Osteocyte (in vitro differentiated cells): ENCODE measurements at regions not wholly inside any gene's neighbourhood (a gene's known extent, or its start where the extent isn't known, plus 50 kb on each side); places are given as distances from the start of the nearest gene placed in this dataset.

Experiments used
- DNase-seq: peaks from one replicate; pipeline ENCODE4 v3.0.0; 2021; ENCODE audit warnings: mixed read lengths; ENCODE audit not compliant: unreplicated experiment; ENCODE audit errors: extremely low spot score
- H3K27ac Mint-ChIP-seq: one replicate; pipeline ENCODE4 v1.8.0; 2021; ENCODE audit warnings: mild to moderate bottlenecking, mixed read lengths; ENCODE audit not compliant: unreplicated experiment
- H3K27me3 Mint-ChIP-seq: one replicate; pipeline ENCODE4 v1.8.0; 2021; ENCODE audit warnings: mixed read lengths; ENCODE audit not compliant: unreplicated experiment
- H3K36me3 Mint-ChIP-seq: one replicate; pipeline ENCODE4 v1.8.0; 2021; ENCODE audit warnings: mixed read lengths; ENCODE audit not compliant: unreplicated experiment
- H3K4me1 Mint-ChIP-seq: one replicate; pipeline ENCODE4 v1.8.0; 2021; ENCODE audit warnings: mixed read lengths; ENCODE audit not compliant: unreplicated experiment
- H3K4me3 Mint-ChIP-seq: one replicate; pipeline ENCODE4 v1.8.0; 2021; ENCODE audit warnings: mild to moderate bottlenecking, moderate library complexity, mixed read lengths; ENCODE audit not compliant: unreplicated experiment
- H3K9me3 Mint-ChIP-seq: one replicate; pipeline ENCODE4 v1.8.0; 2021; ENCODE audit warnings: mixed read lengths; ENCODE audit not compliant: unreplicated experiment
- TF ChIP-seq, protein P1 (sequence below): fragments of 200-600 bp; sonication (generic); IDR thresholded peaks from 2 replicates; pipeline ENCODE4 v1.5.0; 2021; ENCODE audit warnings: antibody characterized with exemption, mild to moderate bottlenecking, moderate library complexity

DNA sequence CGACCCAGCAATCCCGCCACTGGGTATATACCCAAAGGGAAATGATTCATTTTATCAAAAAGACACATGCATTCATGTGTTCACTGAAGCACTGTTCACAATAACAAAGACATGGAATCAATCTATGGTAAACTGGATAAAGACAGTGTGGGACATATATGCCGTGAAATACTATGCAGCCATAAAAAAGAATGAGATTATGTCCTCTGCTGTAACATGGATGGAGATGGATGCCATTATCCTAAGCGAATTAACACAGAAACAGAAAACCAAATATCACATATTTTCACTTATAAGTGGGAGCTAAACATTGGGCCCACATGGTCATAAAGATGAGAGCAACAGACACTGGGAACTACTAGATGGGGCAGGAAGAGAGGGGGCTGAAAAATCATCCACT, 345.0 kb downstream of the UQCRFS1 start:
- no peaks in the 10 kb centered on the region for H3K9me3 Mint-ChIP-seq

DNA sequence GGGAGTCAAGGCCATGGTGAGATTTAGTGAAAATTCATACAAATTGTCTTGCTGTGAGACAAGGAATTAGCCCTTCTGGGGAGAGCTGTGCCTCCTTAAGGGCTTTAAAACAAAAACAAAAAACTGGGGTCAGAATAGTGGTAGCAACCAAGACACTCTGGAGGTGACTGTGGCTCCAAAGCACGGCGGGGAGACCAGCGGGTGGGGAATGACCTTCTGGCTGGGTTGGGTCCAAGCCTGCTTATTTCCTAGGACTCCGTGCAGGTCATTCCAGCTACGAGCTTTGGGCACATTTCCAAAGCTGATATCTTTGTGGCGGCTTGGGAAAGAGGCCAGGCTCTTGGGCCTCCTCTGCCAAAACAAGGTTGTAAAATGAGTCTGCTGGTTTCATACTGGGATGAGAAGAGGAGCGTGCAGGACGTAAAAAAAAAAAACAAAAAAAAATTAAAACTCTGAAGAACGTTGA, 348.3 kb downstream of the UQCRFS1 start:
- peaks cover 9% of the 10 kb centered on the region for H3K27me3 Mint-ChIP-seq
- DNase-seq: no peak
- no peaks in the 10 kb centered on the region for H3K9me3 Mint-ChIP-seq
- H3K4me3 Mint-ChIP-seq: no peak overlapping the region
- H3K36me3 Mint-ChIP-seq: no peaks in the 10 kb centered on the region
- no peak overlapping the region for H3K27ac Mint-ChIP-seq
- TF ChIP-seq, protein P1, sequence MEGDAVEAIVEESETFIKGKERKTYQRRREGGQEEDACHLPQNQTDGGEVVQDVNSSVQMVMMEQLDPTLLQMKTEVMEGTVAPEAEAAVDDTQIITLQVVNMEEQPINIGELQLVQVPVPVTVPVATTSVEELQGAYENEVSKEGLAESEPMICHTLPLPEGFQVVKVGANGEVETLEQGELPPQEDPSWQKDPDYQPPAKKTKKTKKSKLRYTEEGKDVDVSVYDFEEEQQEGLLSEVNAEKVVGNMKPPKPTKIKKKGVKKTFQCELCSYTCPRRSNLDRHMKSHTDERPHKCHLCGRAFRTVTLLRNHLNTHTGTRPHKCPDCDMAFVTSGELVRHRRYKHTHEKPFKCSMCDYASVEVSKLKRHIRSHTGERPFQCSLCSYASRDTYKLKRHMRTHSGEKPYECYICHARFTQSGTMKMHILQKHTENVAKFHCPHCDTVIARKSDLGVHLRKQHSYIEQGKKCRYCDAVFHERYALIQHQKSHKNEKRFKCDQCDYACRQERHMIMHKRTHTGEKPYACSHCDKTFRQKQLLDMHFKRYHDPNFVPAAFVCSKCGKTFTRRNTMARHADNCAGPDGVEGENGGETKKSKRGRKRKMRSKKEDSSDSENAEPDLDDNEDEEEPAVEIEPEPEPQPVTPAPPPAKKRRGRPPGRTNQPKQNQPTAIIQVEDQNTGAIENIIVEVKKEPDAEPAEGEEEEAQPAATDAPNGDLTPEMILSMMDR: no peak
- no peaks in the 10 kb centered on the region for H3K4me1 Mint-ChIP-seq

More for the DNA sequence above, 345.0 kb downstream of the UQCRFS1 start:
- Mint-ChIP-seq H3K4me3 (no peak overlapping the region), H3K27me3 (peaks cover 6% of the 10 kb centered on the region), H3K27ac (no peak overlapping the region), H3K36me3 (no peaks in the 10 kb centered on the region), H3K4me1 (no peaks in the 10 kb centered on the region)
- no peak for DNase-seq
- TF ChIP-seq, protein P1: no peak

DNA sequence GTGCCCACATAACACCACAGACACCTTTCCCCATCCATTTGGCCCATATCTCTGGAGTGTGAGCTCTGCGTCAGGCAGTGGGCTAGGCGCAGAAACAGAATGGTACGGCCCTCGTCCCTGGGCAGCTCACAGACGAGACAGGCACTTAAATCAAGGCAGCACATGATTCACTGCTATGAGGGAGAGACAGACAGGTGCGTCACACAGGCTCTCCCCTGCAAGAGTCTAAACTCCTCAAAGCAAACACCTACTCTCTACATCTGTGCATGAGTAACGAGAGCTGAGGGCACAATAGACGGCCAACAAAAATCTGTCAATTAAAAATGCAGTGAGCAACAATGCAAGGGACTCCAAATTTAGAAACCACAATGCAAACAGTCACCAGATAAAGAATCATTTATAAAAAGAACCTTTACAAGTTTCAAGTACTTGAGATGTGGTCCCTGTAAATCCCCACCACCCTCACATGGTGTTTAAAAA, 348.9 kb downstream of the UQCRFS1 start:
- no peak for DNase-seq
- peaks cover 11% of the 10 kb centered on the region for H3K27me3 Mint-ChIP-seq
- H3K9me3 Mint-ChIP-seq: no peaks in the 10 kb centered on the region
- no peak overlapping the region for H3K27ac Mint-ChIP-seq
- H3K36me3 Mint-ChIP-seq: no peaks in the 10 kb centered on the region
- TF ChIP-seq, protein P1: no peak
- no peak overlapping the region for H3K4me3 Mint-ChIP-seq
- H3K4me1 Mint-ChIP-seq: no peaks in the 10 kb centered on the region

DNA sequence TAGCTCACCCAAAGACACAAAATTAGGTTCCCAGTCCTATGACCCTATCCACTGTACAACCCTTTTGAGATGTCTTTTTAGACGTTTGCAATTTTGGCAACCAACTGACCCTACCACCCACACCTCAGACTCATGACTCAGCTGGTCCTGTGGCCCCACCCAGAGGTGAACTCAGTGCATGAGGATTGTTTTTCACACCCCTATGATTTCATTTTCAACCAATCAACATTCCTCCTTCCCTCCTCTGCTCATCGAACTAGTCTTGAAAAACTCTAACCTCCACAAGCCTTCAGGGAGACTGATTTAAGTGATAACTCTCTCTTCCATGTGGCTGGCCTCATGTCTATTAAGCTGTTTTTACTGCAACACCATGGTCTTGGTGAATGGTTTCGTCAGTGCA, 350.7 kb downstream of the UQCRFS1 start:
- Mint-ChIP-seq H3K4me3 (no peak overlapping the region), H3K4me1 (no peaks in the 10 kb centered on the region), H3K9me3 (no peaks in the 10 kb centered on the region), H3K27me3 (peaks cover 11% of the 10 kb centered on the region), H3K36me3 (no peaks in the 10 kb centered on the region), H3K27ac (no peak overlapping the region)
- TF ChIP-seq, protein P1: no peak
- no peak for DNase-seq

DNA sequence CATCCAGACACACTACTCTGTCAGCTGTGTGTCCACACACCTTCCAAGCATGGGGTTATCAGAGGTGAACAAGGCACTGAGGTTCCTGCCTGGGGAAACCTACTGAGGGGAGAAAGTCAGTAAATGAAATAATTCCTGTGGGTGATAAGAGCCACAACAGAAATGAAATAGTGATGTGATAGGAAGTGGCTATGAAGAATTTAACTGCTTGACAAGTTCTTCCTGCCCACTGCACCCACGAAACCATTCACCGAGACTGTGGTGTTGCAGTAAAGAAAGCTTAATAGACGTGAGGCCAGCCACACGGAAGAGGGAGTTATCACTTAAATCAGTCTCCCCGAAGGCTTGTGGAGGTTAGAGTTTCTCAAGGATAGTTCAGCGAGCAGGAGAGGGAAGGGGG, 353.1 kb downstream of the UQCRFS1 start:
- peaks cover 9% of the 10 kb centered on the region for H3K27me3 Mint-ChIP-seq
- no peak overlapping the region for H3K4me3 Mint-ChIP-seq
- no peak overlapping the region for H3K27ac Mint-ChIP-seq
- H3K9me3 Mint-ChIP-seq: no peaks in the 10 kb centered on the region
- H3K4me1 Mint-ChIP-seq: no peaks in the 10 kb centered on the region
- no peak for DNase-seq
- TF ChIP-seq, protein P1: no peak
- no peaks in the 10 kb centered on the region for H3K36me3 Mint-ChIP-seq
